HG03175 (cell line): ENCODE measurements at regions not wholly inside any gene's neighbourhood (a gene's known extent, or its start where the extent isn't known, plus 50 kb on each side); places are given as distances from the start of the nearest gene placed in this dataset.
"Not testable (repeated sequence)": the region's sequence is repeated elsewhere in the genome, so short reads cannot be mapped to it uniquely, and the experiment has no call there.

ENCODE experiments used
- ATAC-seq: cut with Tn5 transposase; IDR thresholded peaks from one replicate; pipeline ENCODE4 v1.9.1; 2021; ENCODE audit warnings: mild to moderate bottlenecking, moderate library complexity; ENCODE audit not compliant: unreplicated experiment

- not testable (repeated sequence) for ATAC-seq
These were observed 179.8 kb downstream of the SPDYE17 start for GRCh38 chr7:76852362-76852761.

GRCh38 chr7:76851617-76852016, 180.5 kb downstream of the SPDYE17 start:
- not testable (repeated sequence) for ATAC-seq

- not testable (repeated sequence) for ATAC-seq
These were observed 182.1 kb downstream of the SPDYE17 start for GRCh38 chr7:76849887-76850563.

- not testable (repeated sequence) for ATAC-seq
These were observed 192.3 kb downstream of the SPDYE17 start for GRCh38 chr7:76839879-76840278.

- ATAC-seq = not testable (repeated sequence)
These were observed 192.9 kb downstream of the SPDYE17 start for GRCh38 chr7:76839214-76839613.

GRCh38 chr7:76838357-76838756, 193.8 kb downstream of the SPDYE17 start:
- not testable (repeated sequence) for ATAC-seq

GRCh38 chr7:76829233-76829632, 202.2 kb upstream of the POMZP3 start:
- ATAC-seq = not testable (repeated sequence)

- ATAC-seq = not testable (repeated sequence)
These were observed 199.1 kb upstream of the POMZP3 start for GRCh38 chr7:76826181-76826580.

- ATAC-seq = not testable (repeated sequence)
These were observed 182.8 kb upstream of the POMZP3 start for GRCh38 chr7:76809856-76810255.

GRCh38 chr7:76807588-76808100, 180.6 kb upstream of the POMZP3 start:
- ATAC-seq = not testable (repeated sequence)

- ATAC-seq = not testable (repeated sequence)
These were observed 179.4 kb upstream of the POMZP3 start for GRCh38 chr7:76806460-76806859.

- not testable (repeated sequence) for ATAC-seq
These were observed 178.9 kb upstream of the POMZP3 start for GRCh38 chr7:76806010-76806409.

- not testable (repeated sequence) for ATAC-seq
These were observed 178.2 kb upstream of the POMZP3 start for GRCh38 chr7:76805262-76805661.

GRCh38 chr7:76797639-76798038, 170.6 kb upstream of the POMZP3 start:
- not testable (repeated sequence) for ATAC-seq

GRCh38 chr7:76780693-76781092, 153.6 kb upstream of the POMZP3 start:
- not testable (repeated sequence) for ATAC-seq

GRCh38 chr7:76774279-76774678, 147.2 kb upstream of the POMZP3 start:
- ATAC-seq = not testable (repeated sequence)

- ATAC-seq = not testable (repeated sequence)
These were observed 144.9 kb upstream of the POMZP3 start for GRCh38 chr7:76771980-76772379.

GRCh38 chr7:76763977-76764376, 136.9 kb upstream of the POMZP3 start:
- not testable (repeated sequence) for ATAC-seq

GRCh38 chr7:76760546-76761220, 133.6 kb upstream of the POMZP3 start:
- not testable (repeated sequence) for ATAC-seq

- ATAC-seq = not testable (repeated sequence)
These were observed 112.5 kb upstream of the POMZP3 start for GRCh38 chr7:76739538-76739937.

GRCh38 chr7:76736724-76737123, 109.6 kb upstream of the POMZP3 start:
- ATAC-seq = not testable (repeated sequence)

GRCh38 chr7:76736091-76736490, 109.0 kb upstream of the POMZP3 start:
- ATAC-seq = not testable (repeated sequence)
